Nucleus accumbens (tissue), 56 donors: ENCODE measurements at regions not wholly inside any gene's neighbourhood (a gene's known extent, or its start where the extent isn't known, plus 50 kb on each side); places are given as distances from the start of the nearest gene placed in this dataset.

ENCODE experiments used
- DNase-seq, 56 donors: peaks; one replicate each; lab custom pipeline; 2025; lab: John Stamatoyannopoulos, UW

- DNase-seq: no peak
Measured at GRCh38 chr18:78762753-78763152, 216.9 kb upstream of the SALL3 start.

- DNase-seq: no peak
Measured at GRCh38 chr18:78764544-78764943, 215.1 kb upstream of the SALL3 start.

- DNase-seq: no peak
Measured at GRCh38 chr18:78765142-78765541, 214.5 kb upstream of the SALL3 start.

- no peak for DNase-seq
Measured at GRCh38 chr18:78765637-78766281, 213.9 kb upstream of the SALL3 start.

DNA sequence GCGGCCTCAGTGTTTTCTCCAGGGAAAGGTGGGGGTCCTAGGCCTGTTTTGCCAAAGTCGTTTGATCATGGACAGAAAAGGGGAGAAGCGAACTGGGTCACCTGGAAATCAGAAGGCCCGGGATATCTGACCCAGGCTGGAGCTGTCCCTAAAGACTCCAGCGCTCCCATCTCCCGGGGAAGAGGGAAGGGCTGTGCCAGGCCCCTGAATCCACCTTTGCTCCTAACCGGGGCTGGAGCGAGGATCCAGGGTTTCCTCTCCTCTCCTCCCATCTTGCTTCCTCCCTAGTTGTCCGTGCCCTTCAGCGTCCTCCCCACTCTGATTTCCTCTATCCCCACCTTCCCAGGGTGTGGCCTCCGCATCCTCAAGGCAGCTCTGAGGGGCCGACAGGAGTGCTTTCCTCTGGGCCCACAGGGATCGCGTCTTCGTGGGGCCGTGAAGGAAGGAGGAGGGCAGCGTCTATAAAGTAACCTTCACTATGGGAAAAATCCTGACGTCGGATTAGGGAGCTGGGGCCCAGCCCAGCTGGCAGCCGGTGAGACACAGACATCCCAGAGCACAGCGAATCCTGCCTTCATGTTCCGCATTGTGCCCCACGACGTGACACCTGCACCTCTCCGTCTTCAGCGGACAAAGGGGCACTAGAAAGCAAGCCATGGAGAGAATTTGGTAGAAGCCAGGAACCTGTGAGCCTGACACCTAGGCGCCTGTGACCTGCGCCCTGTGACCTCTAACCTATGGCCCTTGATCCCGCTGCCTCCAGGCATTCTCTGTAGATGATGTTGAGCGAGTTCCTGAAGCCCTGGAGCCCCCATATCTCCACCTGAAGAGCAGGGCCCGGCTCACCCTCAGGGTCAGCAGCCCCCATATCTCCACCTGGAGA lies 212.7 kb upstream of the SALL3 start:
- DNase-seq: no peak

- no peak for DNase-seq
Measured at GRCh38 chr18:78767648-78768071, 212.0 kb upstream of the SALL3 start.

GRCh38 chr18:78768221-78768620 lies 211.4 kb upstream of the SALL3 start:
- DNase-seq: no peak

DNA sequence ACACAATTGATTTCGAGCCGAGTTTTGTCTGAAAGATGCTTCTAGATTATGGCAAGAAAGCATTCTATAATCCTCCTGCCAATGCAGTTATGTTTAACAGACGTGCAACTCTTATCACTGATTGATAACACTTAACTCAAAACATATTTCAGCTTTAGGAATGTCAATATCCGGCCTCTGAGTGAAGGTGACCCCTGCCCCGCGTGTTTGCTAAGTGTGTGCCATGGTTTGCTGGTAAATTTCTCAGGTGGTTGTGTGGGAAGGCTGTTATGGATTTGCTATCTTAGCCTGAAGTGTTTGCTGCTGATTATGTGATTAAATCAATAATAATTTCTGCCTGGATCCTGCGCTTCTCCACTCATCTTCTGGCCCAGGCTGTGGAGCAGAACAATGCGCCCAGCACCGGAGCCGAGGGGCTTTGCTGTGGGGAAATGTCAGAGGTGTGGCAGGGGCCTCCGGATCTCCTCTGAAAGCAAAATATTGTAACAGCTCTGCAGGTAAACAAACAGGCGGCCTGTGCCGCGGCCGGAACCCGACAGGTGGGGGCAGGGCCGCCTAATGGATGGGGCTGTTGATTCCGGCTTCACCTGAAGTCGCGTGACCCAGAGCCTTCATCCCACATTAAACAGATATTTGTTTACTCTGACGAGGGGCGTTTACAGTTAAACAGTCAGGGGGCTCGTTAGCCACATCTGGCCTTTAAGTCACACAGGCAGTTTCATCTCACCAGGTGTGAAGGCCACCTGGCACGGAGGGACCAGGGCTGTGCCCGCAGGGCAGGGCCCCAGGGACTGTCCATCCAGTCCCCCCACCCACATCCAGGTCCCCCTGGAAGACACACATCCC lies 210.7 kb upstream of the SALL3 start:
- DNase-seq: no peak

DNA sequence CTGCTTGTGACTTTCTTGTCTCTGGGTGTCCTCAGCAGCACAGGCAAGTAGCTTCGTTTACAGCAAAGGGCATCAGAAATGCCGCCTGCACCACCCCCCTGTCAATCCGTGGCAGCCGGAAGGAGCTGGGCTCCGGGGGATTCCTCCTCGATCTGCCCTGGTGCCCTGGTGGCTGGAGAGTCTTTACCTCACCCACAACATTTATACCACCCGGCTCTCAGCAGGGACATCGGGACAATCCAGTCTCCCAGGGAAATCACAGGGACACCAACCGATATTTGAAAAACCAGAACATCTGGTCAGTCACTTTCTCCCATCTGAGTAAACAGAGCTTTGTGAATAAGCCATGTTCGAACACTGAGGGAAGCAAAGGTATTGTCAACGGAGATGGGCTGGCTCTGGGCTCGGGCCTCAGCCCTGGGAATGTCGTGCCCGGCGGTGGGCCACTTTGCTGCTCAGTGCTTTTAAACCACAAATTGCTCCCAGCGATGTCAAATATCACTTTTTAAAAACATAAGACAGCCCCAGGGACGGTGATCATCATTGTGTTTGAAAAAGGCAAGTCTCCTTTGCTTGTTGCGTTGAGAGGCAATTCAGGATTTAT lies 210.0 kb upstream of the SALL3 start:
- DNase-seq: no peak

GRCh38 chr18:78770139-78770822 lies 209.3 kb upstream of the SALL3 start:
- no peak for DNase-seq

- DNase-seq: no peak
Measured at GRCh38 chr18:78770823-78771139, 208.8 kb upstream of the SALL3 start.

DNA sequence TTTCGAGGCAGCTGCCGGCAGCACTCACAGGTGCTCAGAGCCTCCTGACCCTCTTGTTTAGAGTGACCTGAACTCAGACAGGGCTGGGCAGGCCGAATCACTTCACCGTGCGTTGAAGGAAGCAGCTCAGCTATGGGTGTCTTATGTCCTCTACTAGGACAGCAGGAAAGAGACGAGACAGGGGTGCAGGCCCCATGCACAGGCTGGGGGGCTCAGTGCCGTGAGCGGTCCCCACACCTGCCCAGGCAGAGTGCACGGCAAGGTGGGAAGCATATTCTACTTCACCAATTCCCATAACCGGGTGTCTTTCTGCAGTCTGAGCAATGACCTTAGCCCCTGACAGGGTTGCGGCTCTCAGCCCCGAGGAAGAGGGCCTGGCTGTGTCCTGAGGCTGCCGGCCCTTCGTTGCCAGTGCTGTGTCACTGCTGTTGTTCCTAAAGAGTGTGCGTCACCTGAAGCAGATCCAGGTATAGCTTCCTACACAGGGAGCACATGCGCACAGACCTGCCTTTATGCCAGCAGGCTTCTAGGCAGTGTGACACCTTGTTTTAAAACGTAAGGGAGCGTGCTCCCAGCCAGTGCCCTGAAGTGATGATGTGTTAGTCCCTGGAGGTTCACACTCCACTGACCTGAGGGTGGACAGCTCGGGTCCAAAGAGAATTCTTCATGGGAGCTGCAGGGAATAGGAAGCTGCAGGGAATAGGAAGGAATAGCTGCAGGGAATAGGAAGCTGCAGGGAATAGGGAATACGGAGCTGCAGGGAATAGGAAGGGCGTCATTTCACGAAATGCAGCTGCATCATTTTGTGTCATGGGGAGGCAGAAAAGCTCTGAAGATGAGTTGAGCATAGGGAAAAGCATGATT lies 207.9 kb upstream of the SALL3 start:
- no peak for DNase-seq

- DNase-seq: no peak
Measured at GRCh38 chr18:78772360-78773302, 207.0 kb upstream of the SALL3 start.

DNA sequence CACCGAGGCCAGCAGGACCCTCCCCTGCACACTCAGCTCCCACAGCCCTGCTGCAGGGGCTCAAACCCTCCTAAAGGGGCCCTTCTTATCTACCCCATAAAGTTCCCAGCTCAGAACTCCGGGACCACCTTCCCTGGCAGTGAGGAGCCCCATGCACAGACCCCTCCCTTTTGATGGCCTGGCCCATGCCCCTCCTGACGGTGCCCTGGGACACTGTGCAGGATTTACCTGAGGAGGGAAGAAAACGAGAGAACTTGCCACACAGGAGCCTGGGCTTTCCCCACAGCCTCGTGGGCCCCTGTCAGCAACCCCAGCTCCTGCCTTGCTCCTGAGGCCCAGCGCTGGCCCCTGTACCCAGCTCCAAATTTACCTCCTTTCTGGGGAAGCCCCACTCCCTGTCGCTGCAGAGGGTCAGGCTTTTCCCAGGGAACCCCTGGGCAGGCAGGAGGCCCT lies 206.3 kb upstream of the SALL3 start:
- DNase-seq: no peak

DNA sequence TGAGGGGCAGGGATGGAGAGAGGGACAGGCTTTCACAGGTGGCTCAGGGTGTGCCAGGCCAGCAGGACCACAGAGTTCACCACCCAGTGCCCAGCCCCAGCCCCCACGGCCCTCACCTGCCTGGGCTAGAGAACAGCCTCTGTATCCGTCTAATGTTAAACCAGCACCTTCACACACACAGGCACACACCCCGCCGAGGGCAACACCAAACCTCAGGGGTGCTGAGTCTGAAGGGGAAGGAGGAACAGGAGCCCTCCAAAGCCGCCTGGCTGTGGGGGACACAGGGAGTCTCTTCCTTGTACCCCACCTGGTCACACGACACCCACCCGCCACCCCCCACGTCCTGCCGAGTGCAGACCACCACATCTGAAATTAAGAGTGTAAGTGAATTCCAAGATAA lies 205.8 kb upstream of the SALL3 start:
- no peak for DNase-seq

DNA sequence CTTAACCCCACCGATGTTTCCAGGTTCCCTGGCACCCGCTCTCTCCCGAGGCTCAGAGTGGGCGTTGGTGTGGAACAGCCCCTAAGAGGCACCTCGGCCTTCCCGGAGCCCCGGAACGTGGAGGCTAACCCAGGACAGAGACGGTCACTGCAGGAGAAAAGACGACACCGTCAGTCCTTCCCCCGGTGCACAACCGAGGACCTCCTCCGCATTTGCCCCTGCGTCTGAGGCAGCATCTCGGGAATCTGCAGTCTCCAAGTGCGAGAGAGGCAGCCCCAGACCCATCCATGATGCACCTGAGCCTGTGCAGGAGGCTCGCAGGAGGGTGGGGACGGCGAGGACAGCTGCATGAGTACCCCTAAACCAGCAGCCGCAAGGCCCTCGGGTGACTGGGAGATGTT lies 204.9 kb upstream of the SALL3 start:
- DNase-seq: no peak

DNA sequence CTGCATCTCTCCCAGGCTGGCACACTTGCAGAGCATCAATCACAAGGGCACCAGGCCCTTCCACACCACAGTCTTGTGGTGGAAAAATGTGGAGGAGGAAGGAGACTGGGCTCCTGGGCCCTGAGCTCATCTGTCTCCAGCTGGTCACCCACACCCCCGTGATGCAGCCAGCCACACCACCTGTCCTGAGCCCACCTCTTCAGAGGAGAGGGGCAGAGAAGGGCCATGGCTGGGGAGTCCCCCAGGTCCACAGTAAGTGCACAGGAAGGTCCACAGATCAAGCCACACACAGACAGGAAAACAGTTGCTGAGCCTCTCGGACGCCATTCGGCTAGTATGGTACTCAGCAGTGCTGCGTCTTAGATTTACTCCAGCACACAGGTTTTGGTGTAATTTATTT lies 203.5 kb upstream of the SALL3 start:
- DNase-seq: no peak

GRCh38 chr18:78776706-78777285 lies 202.8 kb upstream of the SALL3 start:
- DNase-seq: no peak
